ENCODE measurements at regions not wholly inside any gene's neighbourhood (a gene's known extent, or its start where the extent isn't known, plus 50 kb on each side); places are given as distances from the start of the nearest gene placed in this dataset.

DNA sequence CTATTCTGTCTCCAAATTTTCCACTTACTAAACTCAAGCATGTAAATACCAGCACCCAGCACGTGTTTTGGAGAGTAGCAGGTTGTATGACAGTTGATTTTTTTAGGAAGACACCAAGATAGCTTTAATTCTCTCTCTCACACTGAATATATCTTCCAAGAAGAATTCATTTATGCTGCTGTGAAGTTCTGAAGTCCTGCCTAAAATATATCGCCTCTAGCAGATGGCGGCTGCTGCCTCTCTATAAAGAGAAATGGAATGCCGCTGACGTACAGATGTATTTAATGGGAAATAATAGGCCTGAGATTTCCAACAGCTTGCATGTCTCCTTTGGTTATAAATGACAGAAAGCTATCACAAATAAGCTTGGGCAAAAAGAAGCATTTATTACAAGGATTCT lies 74.7 kb downstream of the PFDN4 start:
- H2AFZ ChIP-seq (ENCODE audit: control insufficient read depth, low read length), result no peak overlapping the region
- H3K4me2 ChIP-seq (ENCODE audit: control insufficient read depth, extremely low read depth, insufficient read depth, low read depth, low read length), result no peak overlapping the region
- TF ChIP-seq, protein P1, sequence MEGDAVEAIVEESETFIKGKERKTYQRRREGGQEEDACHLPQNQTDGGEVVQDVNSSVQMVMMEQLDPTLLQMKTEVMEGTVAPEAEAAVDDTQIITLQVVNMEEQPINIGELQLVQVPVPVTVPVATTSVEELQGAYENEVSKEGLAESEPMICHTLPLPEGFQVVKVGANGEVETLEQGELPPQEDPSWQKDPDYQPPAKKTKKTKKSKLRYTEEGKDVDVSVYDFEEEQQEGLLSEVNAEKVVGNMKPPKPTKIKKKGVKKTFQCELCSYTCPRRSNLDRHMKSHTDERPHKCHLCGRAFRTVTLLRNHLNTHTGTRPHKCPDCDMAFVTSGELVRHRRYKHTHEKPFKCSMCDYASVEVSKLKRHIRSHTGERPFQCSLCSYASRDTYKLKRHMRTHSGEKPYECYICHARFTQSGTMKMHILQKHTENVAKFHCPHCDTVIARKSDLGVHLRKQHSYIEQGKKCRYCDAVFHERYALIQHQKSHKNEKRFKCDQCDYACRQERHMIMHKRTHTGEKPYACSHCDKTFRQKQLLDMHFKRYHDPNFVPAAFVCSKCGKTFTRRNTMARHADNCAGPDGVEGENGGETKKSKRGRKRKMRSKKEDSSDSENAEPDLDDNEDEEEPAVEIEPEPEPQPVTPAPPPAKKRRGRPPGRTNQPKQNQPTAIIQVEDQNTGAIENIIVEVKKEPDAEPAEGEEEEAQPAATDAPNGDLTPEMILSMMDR (optimal IDR thresholded peaks at IDR 0.05 in 1 of 3, IDR thresholded peaks at IDR 0.05 in 1 of 3, conservative IDR thresholded peaks at IDR 0.05 in 1 of 3; ENCODE audit: extremely low read depth in 1 of 3, insufficient read depth in 2 of 3, low read length in 3 of 3), result no peak
- no peak for TF ChIP-seq EZH2 (IDR thresholded peaks at IDR 0.05; ENCODE audit: low read length)
- no peaks in the 10 kb centered on the region for H3K9me3 ChIP-seq (ENCODE audit: control insufficient read depth, low read depth, low read length)
- DNase-seq (ENCODE audit: low read depth, low spot score) (no peak), FAIRE-seq (no peak)
- H3K36me3 ChIP-seq (ENCODE audit: control insufficient read depth in 2 of 2, extremely low read depth in 1 of 2, insufficient read depth in 2 of 2, low read length in 2 of 2), result no peaks in the 10 kb centered on the region
- no peaks in the 10 kb centered on the region for H4K20me1 ChIP-seq (ENCODE audit: control insufficient read depth, extremely low read depth, insufficient read depth, low read length)
- no peaks in the 10 kb centered on the region for H3K27me3 ChIP-seq (ENCODE audit: control insufficient read depth, extremely low read depth, insufficient read depth, low read length)
- H3K4me1 ChIP-seq (ENCODE audit: control insufficient read depth, extremely low read depth, insufficient read depth, low read length), result peaks cover 4% of the 10 kb centered on the region
- H3K27ac ChIP-seq (ENCODE audit: control insufficient read depth, insufficient read depth, low read length), result no peak overlapping the region
- no peak overlapping the region for H3K4me3 ChIP-seq (ENCODE audit: control insufficient read depth in 2 of 3, extremely low read depth in 1 of 3, insufficient read depth in 2 of 3, low read depth in 1 of 3, low read length in 3 of 3)
- H3K9ac ChIP-seq (ENCODE audit: control insufficient read depth, extremely low read depth, insufficient read depth, low read length), result no peak overlapping the region
- H3K79me2 ChIP-seq (ENCODE audit: control insufficient read depth, insufficient read depth, low read length), result no peaks in the 10 kb centered on the region
- no peaks in the 10 kb centered on the region for H3K9me1 ChIP-seq (ENCODE audit: control insufficient read depth, extremely low read depth, insufficient read depth, low read length)
- dilution Hi-C loops (cut with MboI; ENCODE audit: extremely low pct_ligation_motif_present, low sequenced_read_pairs), result no loop called here

DNA sequence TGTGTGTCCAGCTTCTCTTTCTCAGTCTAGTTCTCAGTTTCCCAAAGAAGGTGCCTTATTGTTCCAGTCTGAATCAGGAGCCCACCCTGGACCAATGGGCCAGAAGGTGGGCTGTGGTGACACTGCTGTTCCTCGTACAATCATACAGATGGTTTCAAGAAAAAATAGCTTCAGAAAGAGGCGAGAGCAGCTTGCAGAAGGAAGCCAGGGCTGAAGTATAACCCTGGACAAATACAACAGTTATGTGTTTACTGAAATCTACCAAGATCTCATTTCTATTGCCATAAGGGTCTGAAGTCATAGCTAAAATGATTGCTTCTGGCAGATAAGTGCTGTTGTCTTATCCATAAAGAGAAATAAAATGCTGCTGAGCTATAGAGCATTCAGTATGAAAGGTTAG lies 75.4 kb downstream of the PFDN4 start:
- Histone ChIP-seq H3K79me2 (ENCODE audit: control insufficient read depth, insufficient read depth, low read length) (no peaks in the 10 kb centered on the region), H3K27me3 (ENCODE audit: control insufficient read depth, extremely low read depth, insufficient read depth, low read length) (no peaks in the 10 kb centered on the region), H3K9me1 (ENCODE audit: control insufficient read depth, extremely low read depth, insufficient read depth, low read length) (no peaks in the 10 kb centered on the region), H3K4me2 (ENCODE audit: control insufficient read depth, extremely low read depth, insufficient read depth, low read depth, low read length) (no peak overlapping the region), H4K20me1 (ENCODE audit: control insufficient read depth, extremely low read depth, insufficient read depth, low read length) (no peaks in the 10 kb centered on the region), H3K4me1 (ENCODE audit: control insufficient read depth, extremely low read depth, insufficient read depth, low read length) (peaks cover 4% of the 10 kb centered on the region), H3K27ac (ENCODE audit: control insufficient read depth, insufficient read depth, low read length) (no peak overlapping the region), H3K9ac (ENCODE audit: control insufficient read depth, extremely low read depth, insufficient read depth, low read length) (no peak overlapping the region), H3K4me3 (ENCODE audit: control insufficient read depth in 2 of 3, extremely low read depth in 1 of 3, insufficient read depth in 2 of 3, low read depth in 1 of 3, low read length in 3 of 3) (no peak overlapping the region), H3K36me3 (ENCODE audit: control insufficient read depth in 2 of 2, extremely low read depth in 1 of 2, insufficient read depth in 2 of 2, low read length in 2 of 2) (no peaks in the 10 kb centered on the region), H3K9me3 (ENCODE audit: control insufficient read depth, low read depth, low read length) (no peaks in the 10 kb centered on the region), H2AFZ (ENCODE audit: control insufficient read depth, low read length) (no peak overlapping the region)
- DNase-seq (ENCODE audit: low read depth, low spot score) (no peak), FAIRE-seq (no peak)
- no peak for TF ChIP-seq EZH2 (IDR thresholded peaks at IDR 0.05; ENCODE audit: low read length)
- TF ChIP-seq, protein P1 (optimal IDR thresholded peaks at IDR 0.05 in 1 of 3, IDR thresholded peaks at IDR 0.05 in 1 of 3, conservative IDR thresholded peaks at IDR 0.05 in 1 of 3; ENCODE audit: extremely low read depth in 1 of 3, insufficient read depth in 2 of 3, low read length in 3 of 3), result no peak
- dilution Hi-C loops (cut with MboI; ENCODE audit: extremely low pct_ligation_motif_present, low sequenced_read_pairs), result no loop called here

All from keratinocyte (primary cell).